WTC11 (cell line): ENCODE measurements at regions not wholly inside any gene's neighbourhood (a gene's known extent, or its start where the extent isn't known, plus 50 kb on each side); places are given as distances from the start of the nearest gene placed in this dataset.

Experiments used
- ATAC-seq: fragments of 200-7000 bp; cut with Tn5 transposase; 2 replicates; pipeline ENCODE4 v1.10.0; 2021; ENCODE audit warnings: mild to moderate bottlenecking, moderate library complexity
- CTCF ChIA-PET: fragments of 300-600 bp; sonication (Branson Sonifier 250); formaldehyde crosslinking; loops from one replicate; lab custom pipeline; 2021; ENCODE audit warnings: antibody characterized with exemption; lab: Charles Lee
- POLR2A ChIA-PET: fragments of 350-600 bp; sonication (Branson Sonifier 250); formaldehyde crosslinking; loops from one replicate; lab custom pipeline; 2021; ENCODE audit warnings: antibody characterized with exemption; lab: Charles Lee
- DNase-seq: peaks from one replicate; pipeline ENCODE4 v3.0.0; 2021; ENCODE audit warnings: low spot score
- H3K27ac Mint-ChIP-seq: 2 replicates; pipeline ENCODE4 v1.8.0; 2021; ENCODE audit warnings: mixed read lengths
- H3K27me3 Mint-ChIP-seq: 2 replicates; pipeline ENCODE4 v1.8.0; 2021; ENCODE audit warnings: low read depth, mild to moderate bottlenecking, moderate library complexity, mixed read lengths
- H3K36me3 Mint-ChIP-seq: 2 replicates; pipeline ENCODE4 v1.8.0; 2021; ENCODE audit warnings: mixed read lengths
- H3K4me1 Mint-ChIP-seq: 2 replicates; pipeline ENCODE4 v1.8.0; 2022; ENCODE audit warnings: mixed read lengths
- H3K4me3 Mint-ChIP-seq: 2 replicates; pipeline ENCODE4 v1.8.0; 2021; ENCODE audit warnings: mild to moderate bottlenecking, moderate library complexity, mixed read lengths
- H3K9me3 Mint-ChIP-seq: 2 replicates; pipeline ENCODE4 v1.8.0; 2021; ENCODE audit warnings: mixed read lengths
- AFF4 ChIP-seq: sonication (generic); formaldehyde crosslinking; IDR thresholded peaks from 2 replicates; pipeline ENCODE4 v1.8.1; 2023; ENCODE audit warnings: mild to moderate bottlenecking, missing genetic modification reagents, borderline replicate concordance
- CBFB ChIP-seq: sonication (generic); formaldehyde crosslinking; IDR thresholded peaks from 2 replicates; pipeline ENCODE4 v1.8.1; 2022; ENCODE audit warnings: mild to moderate bottlenecking, low read depth, missing genetic modification reagents
- EMX1 ChIP-seq: fragments of 250-450 bp; sonication (Bioruptor Pico); IDR thresholded peaks from 2 replicates; pipeline ENCODE4 v1.8.0; 2021; ENCODE audit warnings: mild to moderate bottlenecking
- ESRRA ChIP-seq: sonication (generic); formaldehyde crosslinking; IDR thresholded peaks from 2 replicates; pipeline ENCODE4 v1.8.1; 2022; ENCODE audit warnings: mild to moderate bottlenecking, missing genetic modification reagents, borderline replicate concordance
- HMGA2 ChIP-seq: fragments of 250-450 bp; sonication (Bioruptor Pico); IDR thresholded peaks from 2 replicates; pipeline ENCODE4 v1.4.0; 2021; ENCODE audit warnings: mild to moderate bottlenecking, moderate library complexity
- HMGXB4 ChIP-seq: sonication (generic); formaldehyde crosslinking; IDR thresholded peaks from 2 replicates; pipeline ENCODE4 v1.8.1; 2023; ENCODE audit warnings: mild to moderate bottlenecking, moderate library complexity, missing genetic modification reagents
- MAX ChIP-seq: sonication (generic); formaldehyde crosslinking; IDR thresholded peaks from 2 replicates; pipeline ENCODE4 v1.8.0; 2022; ENCODE audit warnings: mild to moderate bottlenecking, missing genetic modification reagents
- MXD4 ChIP-seq: fragments of 250-450 bp; sonication (Bioruptor Pico); IDR thresholded peaks from 2 replicates; pipeline ENCODE4 v1.8.0; 2021; ENCODE audit warnings: mild to moderate bottlenecking, moderate library complexity, borderline replicate concordance
- NFATC4 ChIP-seq: fragments of 250-450 bp; sonication (Bioruptor Pico); IDR thresholded peaks from 2 replicates; pipeline ENCODE4 v1.9.0; 2021; ENCODE audit warnings: mild to moderate bottlenecking
- NR1H2 ChIP-seq: sonication (generic); formaldehyde crosslinking; IDR thresholded peaks from 2 replicates; pipeline ENCODE4 v1.9.0; 2021; ENCODE audit warnings: mild to moderate bottlenecking, moderate library complexity, missing genetic modification reagents
- RELA ChIP-seq: sonication (generic); formaldehyde crosslinking; IDR thresholded peaks from 2 replicates; pipeline ENCODE4 v1.8.1; 2022; ENCODE audit warnings: missing genetic modification reagents, mild to moderate bottlenecking, borderline replicate concordance
- SMAD4 ChIP-seq: sonication (generic); formaldehyde crosslinking; IDR thresholded peaks from 2 replicates; pipeline ENCODE4 v1.8.0; 2022; ENCODE audit warnings: mild to moderate bottlenecking, missing genetic modification reagents
- TCF7 ChIP-seq: sonication (generic); formaldehyde crosslinking; IDR thresholded peaks from 2 replicates; pipeline ENCODE4 v1.8.0; 2022; ENCODE audit warnings: mild to moderate bottlenecking, low read depth, missing genetic modification reagents, moderate library complexity
- ZNF671 ChIP-seq: fragments of 250-450 bp; sonication (Bioruptor Pico); IDR thresholded peaks from 2 replicates; pipeline ENCODE4 v1.8.0; 2021; ENCODE audit warnings: mild to moderate bottlenecking
- TF ChIP-seq, protein P1 (sequence below): sonication (generic); formaldehyde crosslinking; conservative IDR thresholded peaks from 2 replicates; pipeline ENCODE4 v1.8.1; 2023; ENCODE audit warnings: mild to moderate bottlenecking, low read depth, missing genetic modification reagents, moderate library complexity
- TF ChIP-seq, protein P2 (sequence below): sonication (generic); formaldehyde crosslinking; IDR thresholded peaks from 2 replicates; pipeline ENCODE4 v1.8.1; 2023; ENCODE audit warnings: mild to moderate bottlenecking, missing genetic modification reagents, moderate library complexity
- TF ChIP-seq, protein P3 (sequence below): sonication (generic); formaldehyde crosslinking; conservative IDR thresholded peaks from 2 replicates; pipeline ENCODE4 v1.8.1; 2022; ENCODE audit warnings: mild to moderate bottlenecking, missing genetic modification reagents

- TF ChIP-seq MAX (no peak), CBFB (CRISPR knock-in tag) (no peak), RELA (no peak), SMAD4 (no peak), NR1H2 (CRISPR knock-in tag) (no peak), HMGA2 (peak; percentile 82)
- Mint-ChIP-seq H3K27ac (peak overlapping the region; percentile 44), H3K36me3 (no peaks in the 10 kb centered on the region), H3K4me3 (no peak overlapping the region), H3K27me3 (no peaks in the 10 kb centered on the region), H3K4me1 (0 out of 2 replicates have a peak, but pooled peaks cover 2% of the 10 kb centered on the region), H3K9me3 (no peaks in the 10 kb centered on the region)
- ATAC-seq, result no peak
- DNase-seq, result no peak
- ChIA-PET CTCF (no interaction called here), POLR2A (no interaction called here)
Observed at GRCh38 chr2:12538138-12538694, 178.5 kb upstream of the TRIB2 start.

GRCh38 chr2:12539336-12539735 is 177.4 kb upstream of the TRIB2 start:
- Mint-ChIP-seq H3K27ac (no peak overlapping the region), H3K9me3 (no peaks in the 10 kb centered on the region), H3K4me1 (0 out of 2 replicates have a peak, but pooled peaks cover 2% of the 10 kb centered on the region), H3K36me3 (no peaks in the 10 kb centered on the region), H3K4me3 (no peak overlapping the region), H3K27me3 (no peaks in the 10 kb centered on the region)
- ATAC-seq, result no peak
- TF ChIP-seq ESRRA (CRISPR knock-in tag) (no peak), NFATC4 (CRISPR knock-in tag) (no peak), TCF7 (no peak), MXD4 (CRISPR knock-in tag) (no peak), HMGXB4 (CRISPR knock-in tag) (no peak), ZNF671 (no peak), EMX1 (CRISPR knock-in tag) (no peak), AFF4 (no peak)
- TF ChIP-seq, protein P1, sequence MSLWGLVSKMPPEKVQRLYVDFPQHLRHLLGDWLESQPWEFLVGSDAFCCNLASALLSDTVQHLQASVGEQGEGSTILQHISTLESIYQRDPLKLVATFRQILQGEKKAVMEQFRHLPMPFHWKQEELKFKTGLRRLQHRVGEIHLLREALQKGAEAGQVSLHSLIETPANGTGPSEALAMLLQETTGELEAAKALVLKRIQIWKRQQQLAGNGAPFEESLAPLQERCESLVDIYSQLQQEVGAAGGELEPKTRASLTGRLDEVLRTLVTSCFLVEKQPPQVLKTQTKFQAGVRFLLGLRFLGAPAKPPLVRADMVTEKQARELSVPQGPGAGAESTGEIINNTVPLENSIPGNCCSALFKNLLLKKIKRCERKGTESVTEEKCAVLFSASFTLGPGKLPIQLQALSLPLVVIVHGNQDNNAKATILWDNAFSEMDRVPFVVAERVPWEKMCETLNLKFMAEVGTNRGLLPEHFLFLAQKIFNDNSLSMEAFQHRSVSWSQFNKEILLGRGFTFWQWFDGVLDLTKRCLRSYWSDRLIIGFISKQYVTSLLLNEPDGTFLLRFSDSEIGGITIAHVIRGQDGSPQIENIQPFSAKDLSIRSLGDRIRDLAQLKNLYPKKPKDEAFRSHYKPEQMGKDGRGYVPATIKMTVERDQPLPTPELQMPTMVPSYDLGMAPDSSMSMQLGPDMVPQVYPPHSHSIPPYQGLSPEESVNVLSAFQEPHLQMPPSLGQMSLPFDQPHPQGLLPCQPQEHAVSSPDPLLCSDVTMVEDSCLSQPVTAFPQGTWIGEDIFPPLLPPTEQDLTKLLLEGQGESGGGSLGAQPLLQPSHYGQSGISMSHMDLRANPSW (CRISPR knock-in tag), result no peak
- TF ChIP-seq, protein P2, sequence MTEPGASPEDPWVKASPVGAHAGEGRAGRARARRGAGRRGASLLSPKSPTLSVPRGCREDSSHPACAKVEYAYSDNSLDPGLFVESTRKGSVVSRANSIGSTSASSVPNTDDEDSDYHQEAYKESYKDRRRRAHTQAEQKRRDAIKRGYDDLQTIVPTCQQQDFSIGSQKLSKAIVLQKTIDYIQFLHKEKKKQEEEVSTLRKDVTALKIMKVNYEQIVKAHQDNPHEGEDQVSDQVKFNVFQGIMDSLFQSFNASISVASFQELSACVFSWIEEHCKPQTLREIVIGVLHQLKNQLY, result no peak
- TF ChIP-seq, protein P3, sequence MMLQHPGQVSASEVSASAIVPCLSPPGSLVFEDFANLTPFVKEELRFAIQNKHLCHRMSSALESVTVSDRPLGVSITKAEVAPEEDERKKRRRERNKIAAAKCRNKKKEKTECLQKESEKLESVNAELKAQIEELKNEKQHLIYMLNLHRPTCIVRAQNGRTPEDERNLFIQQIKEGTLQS (CRISPR knock-in tag), result no peak
- DNase-seq, result no peak
- ChIA-PET POLR2A (no interaction called here), CTCF (no interaction called here)
